GM19240 (cell line): ENCODE measurements at regions not wholly inside any gene's neighbourhood (a gene's known extent, or its start where the extent isn't known, plus 50 kb on each side); places are given as distances from the start of the nearest gene placed in this dataset.

ENCODE experiments used
- DNase-seq: peaks from one replicate; pipeline ENCODE4 v3.0.0; 2011; ENCODE audit warnings: low spot score; ENCODE audit not compliant: insufficient read length

DNA sequence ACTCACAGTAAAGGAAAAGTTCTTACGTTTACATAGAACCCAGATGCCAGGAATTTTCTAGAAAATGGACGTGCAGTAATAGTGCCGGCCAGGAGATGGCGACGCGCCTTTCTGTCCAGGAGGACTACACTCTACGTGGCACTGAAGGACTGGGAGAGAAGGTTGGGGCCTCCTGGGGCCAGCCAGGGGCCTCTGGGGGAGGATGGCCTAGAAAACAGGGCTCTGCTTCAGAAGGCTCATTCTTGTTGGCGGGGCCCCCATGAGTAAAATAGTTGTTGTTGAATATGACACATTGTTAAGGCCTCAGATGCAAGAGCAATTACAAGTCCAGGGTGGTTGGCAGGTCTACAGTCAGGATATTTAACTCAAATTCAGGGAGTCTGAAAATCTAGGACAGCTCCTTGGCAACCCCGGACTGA is 120.1 kb upstream of the MAX start:
- DNase-seq: peak; percentile 43

DNA sequence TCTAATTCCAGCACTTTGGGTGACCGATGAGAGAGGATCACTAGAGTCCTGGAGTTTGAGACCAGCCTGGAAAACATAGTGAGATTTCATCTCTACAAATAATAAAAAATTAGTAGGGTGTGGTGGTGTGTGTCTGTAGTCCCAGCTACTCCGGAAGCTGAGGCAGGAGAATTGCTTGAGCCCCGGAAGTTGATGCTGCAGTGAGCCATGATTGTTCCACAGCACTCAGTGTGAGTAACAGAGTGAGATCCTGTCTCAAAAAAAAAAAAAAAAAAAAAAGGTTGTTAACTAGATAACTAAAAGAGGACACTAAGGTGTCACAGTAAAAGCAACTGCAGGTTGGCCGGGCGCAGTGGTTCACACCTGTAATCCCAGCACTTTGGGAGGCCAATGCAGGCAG is 121.3 kb upstream of the MAX start:
- no peak for DNase-seq

DNA sequence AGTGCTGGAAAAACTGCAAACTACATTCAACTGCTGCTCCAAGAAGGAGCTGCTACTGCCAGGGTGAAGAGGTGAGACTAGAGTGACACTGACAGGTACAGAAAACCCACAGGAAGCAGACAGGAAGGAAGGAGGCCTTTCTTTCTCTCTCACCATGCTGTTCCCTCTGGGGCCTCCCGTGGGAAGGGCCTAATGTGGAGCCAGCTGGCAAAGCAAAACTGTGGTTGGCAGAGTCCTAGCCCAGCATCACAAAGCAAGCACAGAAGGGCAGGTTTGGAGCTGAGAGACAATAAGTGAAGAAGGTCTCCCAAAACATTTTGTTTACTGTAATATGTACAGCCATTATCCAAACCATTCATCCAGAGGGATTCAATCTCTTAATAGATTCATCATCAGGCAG is 122.5 kb upstream of the MAX start:
- DNase-seq: no peak

DNA sequence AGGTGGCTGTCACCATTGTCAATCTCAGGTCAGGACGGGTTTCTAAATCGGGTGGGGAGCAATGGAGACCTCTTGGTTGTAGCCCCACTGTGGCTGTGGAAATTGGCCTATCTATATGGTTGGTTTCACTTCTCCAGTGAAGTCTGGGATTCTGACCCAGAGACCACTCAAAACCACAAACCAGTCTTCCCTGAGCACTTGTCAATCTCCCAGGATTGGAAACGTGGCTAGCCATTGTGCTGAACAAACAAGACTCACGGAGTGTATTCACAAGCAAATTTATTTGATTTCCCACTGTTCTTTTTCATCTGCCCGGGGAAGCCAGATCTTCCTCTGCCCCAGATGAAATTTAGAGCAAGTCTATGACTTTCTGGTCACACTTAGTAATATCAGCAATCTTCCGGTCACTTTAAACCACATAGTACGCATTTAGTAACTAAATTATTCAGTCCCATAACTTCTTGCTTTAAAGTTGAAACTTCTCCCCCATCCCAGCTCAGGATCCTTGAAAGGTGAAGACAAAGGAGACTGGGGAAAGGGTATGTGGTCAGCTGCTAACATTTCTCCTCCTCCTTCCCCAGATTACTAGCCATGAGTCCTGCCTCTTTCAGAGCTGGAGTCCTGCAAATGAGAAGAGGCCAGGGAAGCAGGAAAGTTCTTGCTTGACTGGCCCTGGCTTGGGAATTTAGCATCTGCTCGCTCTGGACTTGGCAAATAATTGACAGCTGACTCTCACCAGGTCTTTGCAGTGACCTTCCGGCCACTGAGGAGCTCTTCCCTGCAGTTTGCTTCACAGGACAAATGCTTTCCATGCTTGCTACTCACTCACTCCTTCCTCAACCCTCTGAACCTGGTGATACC is 123.2 kb upstream of the MAX start:
- DNase-seq: no peak

DNA sequence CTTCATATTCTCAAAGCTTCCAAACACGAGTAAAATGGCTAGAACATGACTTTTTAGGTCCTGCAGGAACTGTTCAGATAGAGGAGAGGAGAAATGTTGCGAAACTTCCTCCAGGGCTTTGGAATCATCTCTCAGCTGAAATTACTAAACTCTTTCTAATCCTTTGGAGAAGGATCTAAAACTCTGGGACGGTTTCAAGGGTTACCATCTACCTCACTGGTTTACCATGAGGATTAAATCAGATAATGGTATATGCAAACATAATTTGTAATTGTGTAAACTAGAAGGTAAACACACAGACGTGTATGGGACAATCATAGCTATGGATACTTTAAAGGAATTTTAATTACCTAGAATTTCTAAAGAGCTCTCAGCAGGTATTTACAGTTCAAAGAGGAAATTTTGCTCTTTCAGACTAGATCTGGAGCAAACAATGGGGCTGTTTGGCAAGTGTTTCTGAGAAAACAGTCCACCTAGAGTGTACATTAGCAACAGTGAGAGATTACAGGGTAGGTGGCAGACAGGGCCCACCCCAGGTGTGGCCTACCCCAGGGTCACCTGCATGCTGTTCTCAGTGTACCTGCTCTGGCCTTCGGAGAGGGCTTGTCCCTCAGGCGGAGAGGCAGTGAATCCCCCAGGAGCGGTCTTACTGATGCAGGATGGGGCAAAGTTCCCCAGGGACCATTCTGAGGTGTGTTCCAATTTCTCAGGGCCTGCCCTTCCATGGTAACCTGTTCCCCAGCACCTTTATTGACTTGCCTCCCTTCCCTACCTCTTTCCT is 124.7 kb upstream of the MAX start:
- DNase-seq: no peak

DNA sequence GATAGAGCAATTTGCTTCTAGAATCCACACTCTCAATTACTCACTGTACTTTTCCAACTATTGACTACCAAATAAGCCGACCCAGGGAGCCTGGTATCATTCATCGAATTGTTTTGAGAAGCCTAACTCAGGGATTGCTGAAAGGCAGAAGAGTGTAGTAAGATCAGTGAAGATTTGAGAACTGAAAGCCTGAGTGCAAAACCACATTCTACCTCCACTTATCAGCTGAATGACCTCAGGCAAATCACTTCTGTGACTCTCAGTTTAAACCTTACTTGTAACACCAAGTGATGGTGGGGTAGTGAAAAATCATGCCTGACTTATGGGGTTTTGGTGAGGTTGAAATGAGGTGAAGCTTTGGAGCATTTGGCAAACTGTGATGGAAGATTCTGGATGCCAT is 126.1 kb upstream of the MAX start:
- peak; percentile 47 for DNase-seq

DNA sequence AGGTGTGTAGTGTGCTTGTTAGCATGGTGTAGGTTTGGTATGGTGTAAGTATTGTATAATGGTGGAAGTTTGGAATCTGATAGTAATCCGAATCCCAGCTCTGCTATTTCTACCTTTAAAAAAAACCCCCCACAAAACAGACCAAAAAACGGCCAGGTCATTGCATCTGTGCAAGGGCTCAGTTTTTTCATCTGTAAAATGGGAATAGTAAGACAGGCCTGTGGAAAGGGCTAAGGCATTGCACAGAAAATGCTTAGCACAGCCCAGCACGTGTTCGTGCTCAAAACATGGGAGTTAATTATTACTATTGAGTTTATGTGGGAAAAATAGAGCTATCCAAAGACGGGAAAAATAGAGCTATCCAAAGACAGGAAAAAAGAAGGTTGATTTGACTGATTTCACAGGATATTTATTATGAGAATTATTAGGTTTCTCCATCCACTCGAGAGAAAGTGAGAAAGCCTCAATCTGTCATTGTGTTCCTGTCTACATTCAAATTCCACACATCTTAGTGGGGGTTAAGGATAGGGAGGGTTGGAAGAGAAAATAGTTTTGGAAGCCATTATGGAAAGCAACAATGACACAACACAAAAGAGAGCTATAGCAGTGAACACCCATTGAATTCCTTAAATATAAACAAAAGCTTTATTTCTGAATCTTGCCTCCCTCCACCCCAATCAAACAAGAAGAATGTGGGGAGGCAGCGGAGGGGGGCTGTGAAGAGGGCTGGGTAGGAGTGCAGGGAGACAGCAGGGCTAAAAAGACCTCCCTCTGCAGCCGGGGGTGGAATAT is 126.8 kb upstream of the MAX start:
- no peak for DNase-seq

DNA sequence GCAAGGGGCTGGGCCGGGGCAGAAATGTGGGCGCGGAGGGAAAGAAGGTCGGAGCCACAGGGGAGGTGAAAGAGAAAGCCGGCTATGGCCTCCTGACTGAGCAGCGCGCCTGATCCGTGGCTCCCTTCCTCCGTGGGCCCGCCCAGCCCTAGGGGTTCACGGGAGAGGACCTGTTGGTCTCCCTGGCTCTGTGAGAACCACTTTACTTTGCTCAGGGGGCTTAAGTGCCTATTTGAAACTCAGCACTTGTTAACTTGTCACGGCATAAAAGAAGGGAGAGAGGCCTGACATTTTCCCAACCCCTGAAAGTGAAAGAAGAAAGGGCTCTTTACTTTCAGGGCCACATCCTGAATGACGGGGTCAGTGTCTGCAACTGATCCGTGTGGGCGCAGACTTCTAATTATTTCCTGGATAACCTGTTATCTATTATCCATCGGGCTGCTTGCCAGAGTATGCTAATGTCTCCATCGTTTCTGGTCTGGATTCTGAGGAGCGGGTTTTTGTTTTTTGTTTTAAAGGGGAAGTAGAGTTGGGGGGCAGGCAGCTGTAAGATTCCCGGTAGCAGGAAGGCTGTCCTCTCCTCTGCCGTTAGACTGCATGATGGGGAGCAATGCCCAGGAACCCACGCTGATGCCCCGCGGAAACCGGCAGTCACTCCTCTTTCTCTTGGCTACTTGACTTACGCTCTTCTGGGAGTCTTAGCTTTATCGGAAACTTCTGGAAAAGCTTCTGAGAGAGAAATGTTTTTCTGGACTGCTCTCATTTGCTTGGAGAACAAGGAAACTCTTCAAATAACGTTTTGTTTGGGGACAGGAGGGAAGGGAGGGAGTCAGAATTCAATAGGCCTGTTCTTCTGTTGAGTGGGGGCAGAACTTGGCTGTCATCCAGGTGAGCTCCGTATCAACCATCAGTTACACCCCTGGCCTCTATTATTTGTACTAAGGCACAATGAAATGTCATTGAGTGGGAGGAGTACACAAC is 127.7 kb upstream of the MAX start:
- no peak for DNase-seq

DNA sequence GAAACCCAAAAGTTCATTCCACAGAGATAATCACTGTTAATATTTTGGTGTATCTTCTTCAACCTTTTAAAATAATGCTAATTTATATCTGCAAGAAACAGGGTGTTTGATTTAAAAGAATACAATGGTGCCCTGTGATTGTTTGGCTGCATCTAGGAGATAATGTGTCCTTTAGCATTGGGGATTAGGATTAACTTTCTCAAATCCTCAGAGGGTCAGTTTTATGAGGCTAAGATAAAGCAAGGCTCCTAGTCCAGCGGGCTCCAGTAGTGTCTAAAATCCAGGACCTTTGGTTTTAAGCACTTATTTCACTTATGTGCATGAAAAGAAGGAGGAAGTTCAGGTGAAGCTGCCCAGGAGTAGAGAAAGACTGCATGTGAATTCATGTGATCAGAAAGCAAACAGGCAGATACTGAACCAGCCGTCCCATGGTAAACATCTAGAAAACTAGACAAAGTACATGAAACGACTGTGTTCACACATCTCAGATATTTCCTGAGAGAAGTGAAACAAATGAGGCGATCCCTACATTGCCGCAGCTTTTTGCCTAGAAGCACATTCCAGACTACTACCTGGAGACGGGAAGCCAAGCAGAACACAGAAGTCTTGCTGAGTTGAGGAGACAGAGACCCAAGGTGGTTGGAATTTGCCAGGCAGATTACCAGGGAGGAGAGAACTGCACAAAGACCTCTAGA is 129.1 kb upstream of the MAX start:
- DNase-seq: no peak

DNA sequence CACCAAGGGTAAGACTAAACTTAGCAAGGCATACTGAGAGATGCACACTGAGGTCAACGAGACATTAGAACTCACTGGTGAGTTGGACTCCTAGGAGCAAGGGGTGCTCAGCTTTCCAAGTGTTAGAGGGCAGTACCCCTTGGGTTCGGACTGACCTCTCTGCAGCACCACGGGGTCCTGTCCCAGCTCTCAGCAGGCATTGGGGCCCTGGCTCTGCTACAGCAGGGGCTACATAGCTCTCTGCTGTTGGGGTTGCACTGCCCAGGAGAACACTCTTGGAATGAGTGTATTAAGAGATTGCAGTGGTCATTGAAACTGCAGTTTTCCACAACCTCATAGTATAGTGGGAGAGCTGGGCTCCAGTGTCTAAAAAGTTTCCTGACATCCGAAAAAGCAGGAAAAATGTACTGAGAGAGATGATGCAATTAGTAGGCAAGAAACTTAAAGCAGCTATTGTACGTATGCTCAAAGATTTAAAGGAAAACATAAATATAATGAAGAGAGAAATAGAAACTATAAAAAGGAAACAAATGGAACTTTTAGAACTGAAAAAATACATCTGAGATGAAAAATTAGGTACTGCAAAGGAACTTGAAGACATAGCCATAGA is 132.5 kb upstream of the MAX start:
- no peak for DNase-seq

DNA sequence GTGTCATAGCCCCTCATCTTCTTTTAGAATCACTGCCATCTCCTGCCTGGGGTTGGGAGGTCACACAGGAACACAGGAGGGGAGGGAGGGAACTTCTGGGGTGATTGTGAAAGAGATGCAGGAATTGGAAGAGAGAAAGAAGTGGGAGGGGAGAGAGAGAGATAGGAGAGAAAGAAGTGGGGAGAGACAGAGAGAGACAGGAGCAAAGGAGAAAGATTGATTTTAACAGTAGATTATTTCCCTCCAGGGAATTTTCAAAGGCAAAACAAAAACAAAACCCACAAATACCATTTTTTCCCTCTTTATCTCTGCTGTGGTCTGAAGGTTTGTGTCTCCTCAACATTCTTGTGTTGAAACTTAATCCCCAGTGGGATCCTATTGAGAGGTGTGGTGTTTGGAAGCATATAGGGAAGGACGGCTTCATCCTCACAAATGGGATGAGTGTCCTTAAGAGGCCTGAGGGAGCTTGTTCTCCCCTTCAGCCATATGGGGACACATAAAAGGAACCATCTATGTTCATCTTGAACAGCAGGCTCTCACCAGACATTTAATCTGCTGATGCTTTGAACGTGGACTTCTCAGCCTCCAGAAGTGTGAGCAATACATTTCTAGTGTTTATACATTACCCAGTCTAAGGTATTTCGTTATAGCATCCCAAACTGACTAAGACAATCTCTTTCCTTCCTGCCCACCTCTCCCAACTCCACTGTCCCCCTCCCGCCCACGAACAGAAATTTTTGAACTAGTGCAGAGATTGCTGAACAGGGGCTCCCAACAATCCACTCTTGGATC is 134.9 kb upstream of the MAX start:
- DNase-seq: no peak

DNA sequence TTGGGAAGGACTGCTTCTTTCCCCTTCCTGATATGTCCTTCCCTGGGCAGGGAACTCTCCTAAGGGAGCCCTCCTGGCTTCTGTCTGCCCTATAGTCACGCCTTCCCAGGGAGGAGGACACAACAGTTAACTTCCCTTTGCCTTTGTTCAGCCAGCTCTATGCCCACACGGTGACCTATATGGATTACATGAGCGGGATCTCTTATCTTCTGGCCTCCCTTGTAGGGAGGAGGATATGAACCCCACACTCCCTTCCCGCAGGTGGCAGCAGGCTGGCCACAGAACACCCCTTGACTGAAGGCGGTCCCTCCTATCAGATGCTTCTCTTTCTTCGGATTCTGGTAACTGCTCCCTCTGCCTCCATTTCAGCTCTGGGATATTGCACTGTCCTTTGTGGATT is 135.6 kb upstream of the MAX start:
- no peak for DNase-seq

DNA sequence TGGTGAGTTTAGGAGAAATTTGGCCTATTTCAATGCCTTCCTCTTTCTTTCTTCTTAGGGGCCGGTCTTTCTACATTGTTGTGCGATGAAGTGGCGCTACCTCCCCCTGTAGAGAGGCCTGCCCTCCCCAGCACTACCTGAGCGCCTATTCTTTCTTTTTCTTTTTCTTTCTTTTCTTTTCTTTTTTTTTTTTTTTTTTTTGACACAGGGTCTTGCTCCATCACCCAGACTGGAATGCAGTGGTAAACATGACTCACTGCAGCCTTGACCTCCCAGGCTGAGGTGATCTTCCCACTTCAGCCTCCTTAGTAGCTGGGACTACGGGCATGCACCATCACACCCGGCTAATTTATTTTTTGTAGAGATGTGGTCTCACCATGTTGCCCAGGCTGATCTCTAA is 136.1 kb upstream of the MAX start:
- DNase-seq: no peak

DNA sequence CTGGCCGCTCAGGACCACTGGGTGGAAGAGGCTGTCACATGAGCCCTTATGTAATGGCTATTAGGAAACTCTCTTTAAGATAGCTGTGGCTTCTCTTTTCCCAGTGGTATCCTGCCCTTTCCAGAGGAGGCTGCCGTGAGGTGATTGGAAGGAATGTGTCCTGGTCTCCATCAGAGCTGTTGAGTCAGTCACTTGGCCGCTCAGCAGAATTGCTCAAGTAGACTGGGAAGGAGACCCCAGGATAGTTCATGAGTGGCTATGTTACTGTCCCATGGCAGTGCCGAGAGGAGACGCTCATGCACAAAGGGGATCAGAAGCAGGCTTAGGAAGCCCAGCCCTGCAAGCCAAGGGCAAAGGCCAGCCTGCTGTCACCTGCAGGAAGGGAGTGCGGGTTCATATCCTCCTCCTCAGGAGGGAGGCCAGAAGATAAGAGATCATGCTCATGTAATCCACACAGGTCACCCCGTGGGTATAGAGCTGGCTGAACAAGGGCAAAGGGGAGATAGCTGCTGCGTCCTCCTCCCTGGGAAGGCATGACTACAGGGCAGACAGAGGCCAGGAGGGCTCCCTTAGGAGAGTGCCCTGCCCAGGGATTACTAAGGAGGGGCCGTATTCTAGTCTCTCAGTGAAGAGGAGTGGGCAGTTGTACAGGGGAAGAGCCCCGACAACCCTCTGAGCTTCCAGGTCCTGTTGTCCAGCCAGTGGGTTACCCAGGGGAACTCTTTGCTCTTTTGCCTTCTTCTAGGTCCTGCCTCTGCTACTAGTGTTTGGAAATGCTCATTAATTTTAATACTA is 137.0 kb upstream of the MAX start:
- DNase-seq: no peak

DNA sequence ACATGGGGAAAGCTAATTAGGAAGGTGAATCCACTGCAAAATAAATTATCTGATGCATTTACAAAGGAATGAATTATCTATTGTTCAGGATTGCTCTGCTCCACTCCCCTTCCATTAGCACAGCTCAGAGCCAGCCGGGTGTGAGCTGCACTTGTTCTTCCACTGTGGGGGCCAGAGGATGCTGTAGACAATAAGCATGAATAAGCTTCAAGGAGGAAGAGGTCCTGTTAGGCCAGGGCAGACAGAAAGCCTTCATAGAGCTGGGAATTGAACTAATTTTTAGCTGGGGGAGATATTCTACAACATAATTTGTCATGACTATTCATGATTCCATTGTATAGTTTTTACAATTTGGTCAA is 137.6 kb upstream of the MAX start:
- no peak for DNase-seq

DNA sequence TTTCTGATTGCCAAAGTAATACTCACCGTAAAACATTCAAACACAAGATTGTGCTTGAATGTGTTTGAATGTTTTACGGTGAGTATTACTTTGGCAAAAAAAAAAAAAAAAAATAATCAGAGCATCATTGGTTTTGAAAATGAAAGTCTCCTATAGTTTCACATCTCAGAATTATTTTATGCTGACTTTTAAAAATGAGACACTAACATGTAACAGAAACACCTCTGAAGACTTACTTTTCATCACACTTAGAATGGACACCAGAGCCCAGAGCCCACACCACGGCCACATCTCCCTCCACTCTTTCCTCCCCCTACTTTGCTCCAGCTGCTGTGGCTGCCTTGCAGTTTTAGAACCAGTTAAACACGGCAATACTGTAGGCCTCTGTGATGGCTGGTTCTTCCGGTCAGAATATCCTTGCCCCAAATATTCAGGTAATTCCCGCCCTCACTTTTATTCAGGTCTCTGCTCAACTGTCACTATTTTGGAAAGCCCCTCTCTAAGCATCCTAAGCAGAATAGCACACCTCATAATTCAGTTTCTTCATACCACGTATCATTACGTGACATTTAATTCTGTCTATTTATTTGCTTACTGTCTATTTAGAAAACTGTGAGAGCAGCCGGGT is 138.9 kb upstream of the MAX start:
- DNase-seq: no peak

DNA sequence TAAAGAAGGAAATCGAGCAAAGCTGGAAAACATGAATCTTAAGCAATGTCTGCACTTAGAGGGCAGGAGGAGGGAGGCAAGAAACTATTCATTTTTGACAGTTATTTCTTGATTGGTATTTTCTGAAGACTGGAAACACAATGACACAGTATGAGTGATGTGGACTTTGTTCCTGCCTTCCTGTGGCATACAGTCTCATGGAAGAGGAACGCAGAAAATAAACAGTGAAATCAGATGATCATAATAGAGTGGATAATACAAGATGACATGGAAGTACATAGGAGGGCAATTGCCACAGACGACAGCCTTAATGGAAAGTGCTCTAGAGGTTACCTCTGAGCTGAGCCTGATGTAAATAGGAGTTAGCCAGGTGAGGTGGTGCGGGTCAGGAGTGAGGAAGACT is 140.4 kb upstream of the MAX start:
- DNase-seq: no peak
